Lower leg skin (tissue), 4 donors: ENCODE measurements at regions not wholly inside any gene's neighbourhood (a gene's known extent, or its start where the extent isn't known, plus 50 kb on each side); places are given as distances from the start of the nearest gene placed in this dataset.

Experiments used
- DNase-seq, 2 donors: peaks; one replicate each; pipeline ENCODE4 v3.0.0-alpha.2; 2019; ENCODE audit warnings: low spot score in 2 of 2
- H3K4me3 ChIP-seq: fragments of 200-600 bp; sonication (generic); 2 replicates; pipeline ENCODE4 v1.5.1; 2017; ENCODE audit warnings: mild to moderate bottlenecking, low read depth; ENCODE audit not compliant: poor library complexity, severe bottlenecking
- CTCF ChIP-seq, 3 donors: fragments of 450-650 bp; IDR thresholded peaks; one replicate each; pipeline ENCODE4 v1.5.1; 2016; ENCODE audit warnings: antibody characterized with exemption in 3 of 3, mild to moderate bottlenecking in 3 of 3, moderate library complexity in 2 of 3
- POLR2A ChIP-seq, 2 donors: fragments of 450-650 bp; IDR thresholded peaks; one replicate each; pipeline ENCODE4 v1.6.1; 2016 to 2017; ENCODE audit warnings: antibody characterized with exemption in 2 of 2, mild to moderate bottlenecking in 1 of 2, moderate library complexity in 1 of 2
- WGBS, 2 donors: methylation state at CpG; one replicate each; pipeline ENCODE4 v1.1.5; 2018; 5-methylcytosine and 5-hydroxymethylcytosine counted together
- intact Hi-C: fragments of 100-400 bp; cut with DNase I; formaldehyde crosslinking; loops from one replicate; pipeline ENCODE4 v1.15.0; 2023; ENCODE audit warnings: low total_unique reads

GRCh38 chr13:99689955-99690354 is 188.7 kb downstream of the TM9SF2 start:
- no peak for DNase-seq
- intact Hi-C loops, result no loop called here
- TF ChIP-seq POLR2A (IDR thresholded peaks at IDR 0.05), result no peak
- TF ChIP-seq CTCF (IDR thresholded peaks at IDR 0.05), result no peak
- H3K4me3 ChIP-seq, result no peak overlapping the region
- WGBS, 2 donors, result 84 to 89% methylated on average over 6 of the region's 6 CpGs

- intact Hi-C loops, result no loop called here
- no peak for DNase-seq
- TF ChIP-seq POLR2A (IDR thresholded peaks at IDR 0.05), result no peak
- no peak for TF ChIP-seq CTCF (IDR thresholded peaks at IDR 0.05)
- H3K4me3 ChIP-seq, result no peak overlapping the region
- 75 to 84% methylated on average over 4 of the region's 4 CpGs for WGBS, 2 donors
Measured at GRCh38 chr13:99688776-99689175, 187.5 kb downstream of the TM9SF2 start.

- intact Hi-C loops, result no loop called here
- TF ChIP-seq CTCF (IDR thresholded peaks at IDR 0.05) (no peak), POLR2A (IDR thresholded peaks at IDR 0.05) (no peak)
- WGBS, 2 donors, result 88 to 90% methylated on average over 5 of the region's 5 CpGs
- no peak overlapping the region for H3K4me3 ChIP-seq
- DNase-seq, result no peak
Measured at GRCh38 chr13:99687723-99688397, 186.6 kb downstream of the TM9SF2 start.

- H3K4me3 ChIP-seq, result no peak overlapping the region
- TF ChIP-seq POLR2A (IDR thresholded peaks at IDR 0.05), result no peak
- no peak for TF ChIP-seq CTCF (IDR thresholded peaks at IDR 0.05)
- no peak for DNase-seq
- WGBS, 2 donors, result 71 to 81% methylated on average over 6 of the region's 6 CpGs
- intact Hi-C loops, result no loop called here
Measured at GRCh38 chr13:99686944-99687411, 185.7 kb downstream of the TM9SF2 start.

- WGBS, 2 donors, result 64 to 79% methylated on average over 5 of the region's 5 CpGs
- DNase-seq, result no peak
- no peak overlapping the region for H3K4me3 ChIP-seq
- TF ChIP-seq CTCF (IDR thresholded peaks at IDR 0.05) (no peak), POLR2A (IDR thresholded peaks at IDR 0.05) (no peak)
- intact Hi-C loops, result no loop called here
Measured at GRCh38 chr13:99686157-99686572, 184.9 kb downstream of the TM9SF2 start.

- TF ChIP-seq POLR2A (IDR thresholded peaks at IDR 0.05) (no peak), CTCF (IDR thresholded peaks at IDR 0.05) (no peak)
- 88 to 92% methylated on average over 7 of the region's 7 CpGs for WGBS, 2 donors
- H3K4me3 ChIP-seq, result no peak overlapping the region
- intact Hi-C loops, result no loop called here
- no peak for DNase-seq
Measured at GRCh38 chr13:99681695-99682094, 180.4 kb downstream of the TM9SF2 start.
